Brain pericyte (primary cell): ENCODE measurements at regions not wholly inside any gene's neighbourhood (a gene's known extent, or its start where the extent isn't known, plus 50 kb on each side); places are given as distances from the start of the nearest gene placed in this dataset.
"Not testable (repeated sequence)": the region's sequence is repeated elsewhere in the genome, so short reads cannot be mapped to it uniquely, and the experiment has no call there.

Experiments used
- DNase-seq: peaks from one replicate; pipeline ENCODE4 v3.0.0-alpha.2; 2012; ENCODE audit warnings: low read depth, low spot score

GRCh38 chr7:112669306-112669705 is 120.9 kb downstream of the TMEM168 start:
- DNase-seq: no peak

DNA sequence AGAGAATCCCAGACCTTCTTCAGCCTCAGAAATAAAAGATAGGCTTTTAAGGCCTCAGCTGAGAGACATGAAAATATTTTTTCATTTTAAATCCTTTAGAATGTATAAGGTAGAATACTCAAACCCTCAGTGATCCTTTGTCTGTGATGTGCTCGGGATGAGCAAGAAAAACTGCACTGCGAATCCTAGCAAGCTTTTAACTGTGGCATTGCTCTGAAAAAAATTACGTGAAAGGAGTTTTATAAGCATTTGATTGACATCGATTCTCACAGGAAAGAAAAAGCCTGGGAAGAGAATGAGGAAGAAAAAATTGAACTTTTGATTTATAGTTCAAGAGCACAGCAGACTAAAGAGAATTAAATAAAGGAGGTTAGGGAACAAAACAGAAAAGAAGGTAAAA is 120.0 kb downstream of the TMEM168 start:
- DNase-seq: no peak

- DNase-seq: no peak
These were observed 111.6 kb downstream of the TMEM168 start for GRCh38 chr7:112678626-112679025.

GRCh38 chr7:112689466-112690177 is 100.6 kb downstream of the TMEM168 start:
- DNase-seq: not testable (repeated sequence)

DNA sequence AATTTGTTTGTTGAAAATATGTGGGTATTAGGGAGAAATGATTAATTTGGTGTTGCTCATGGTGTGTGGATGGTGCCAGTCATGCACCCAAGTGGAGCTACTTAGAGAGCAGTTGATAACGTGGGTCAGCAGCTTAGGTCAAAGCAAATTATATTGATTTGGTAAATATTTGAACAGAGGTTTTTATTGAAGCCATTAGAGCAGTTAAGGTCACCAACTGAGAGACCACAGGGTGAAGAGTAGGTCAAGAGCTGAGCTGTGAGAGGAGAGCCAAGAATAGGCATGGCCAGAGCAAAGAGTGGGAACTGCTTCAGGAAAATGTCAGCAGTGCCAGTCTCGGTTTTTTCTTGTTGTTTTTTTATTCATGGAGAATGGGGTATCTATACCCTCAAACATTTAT is 97.9 kb downstream of the TMEM168 start:
- no peak for DNase-seq

DNA sequence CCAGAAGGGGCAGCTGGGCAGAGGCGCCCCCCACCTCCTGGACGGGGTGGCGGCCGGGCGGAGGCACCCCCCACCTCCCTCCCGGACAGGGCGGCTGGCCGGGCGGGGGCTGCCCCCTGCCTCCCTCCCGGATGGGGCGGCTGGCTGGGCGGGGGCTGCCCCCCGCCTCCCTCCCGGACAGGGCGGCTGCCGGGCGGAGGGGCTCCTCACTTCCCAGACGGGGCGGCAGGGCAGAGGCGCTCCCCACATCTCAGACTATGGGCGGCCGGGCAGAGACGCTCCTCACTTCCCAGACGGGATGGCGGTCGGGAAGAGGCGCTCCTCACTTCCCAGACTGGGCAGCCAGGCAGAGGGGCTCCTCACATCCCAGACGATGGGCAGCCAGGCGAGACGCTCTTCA is 93.0 kb downstream of the TMEM168 start:
- not testable (repeated sequence) for DNase-seq

DNA sequence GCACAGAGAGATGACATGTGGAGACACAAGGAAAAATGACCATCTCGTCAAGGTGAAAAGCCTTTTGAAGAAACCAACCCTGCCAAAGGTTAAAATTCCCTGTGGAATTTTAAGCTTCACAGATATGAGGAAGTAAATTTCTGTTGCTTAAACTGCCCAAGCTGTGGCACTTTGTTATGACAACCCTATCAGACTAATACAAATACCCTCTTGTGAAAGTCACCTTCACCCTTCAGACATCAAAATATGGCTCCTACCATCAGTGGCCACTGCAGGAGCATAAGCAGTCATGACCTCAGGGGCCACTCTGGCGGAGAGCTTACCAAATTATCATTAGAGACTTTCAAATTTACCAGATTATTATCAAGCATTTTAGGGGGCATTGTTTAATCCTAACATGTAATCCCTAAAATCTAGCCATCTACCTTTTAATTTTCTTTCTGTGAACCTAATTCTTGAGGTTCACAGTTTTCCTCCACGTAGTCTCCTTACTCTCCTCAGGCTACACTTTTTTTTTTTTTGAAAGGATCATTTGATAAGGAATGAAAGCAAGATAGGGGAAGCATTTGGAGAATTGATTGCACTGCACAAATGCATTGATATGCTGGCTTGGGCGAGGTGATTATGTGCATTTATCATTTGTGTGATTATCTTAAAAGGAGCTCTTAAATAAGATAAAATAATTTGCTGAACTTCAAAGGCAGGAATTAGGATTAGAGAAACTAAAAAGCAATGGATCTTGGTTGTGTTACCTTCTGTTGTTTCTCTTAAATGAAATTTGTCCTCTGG is 90.3 kb downstream of the TMEM168 start:
- DNase-seq: no peak

DNA sequence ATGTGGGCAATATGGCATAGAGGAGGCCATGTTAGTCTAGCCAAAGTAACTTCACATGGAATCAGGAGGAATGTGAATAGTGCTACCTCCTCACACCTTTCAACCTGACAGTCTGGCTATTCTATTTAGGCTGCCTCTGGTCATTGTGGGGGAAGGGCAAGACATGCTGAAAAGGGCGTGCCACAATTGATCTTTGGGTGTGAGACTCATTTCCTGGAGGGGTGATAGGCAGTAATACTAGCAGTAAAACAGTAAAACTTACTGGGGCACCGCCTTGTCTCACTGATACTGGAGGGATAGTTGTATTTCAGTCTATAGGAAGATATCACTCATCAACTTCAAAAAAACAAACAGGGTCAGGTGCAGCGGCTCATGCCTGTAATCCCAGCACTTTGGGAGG is 88.7 kb downstream of the TMEM168 start:
- DNase-seq: no peak

GRCh38 chr7:112707655-112708054 is 82.5 kb downstream of the TMEM168 start:
- DNase-seq: no peak

DNA sequence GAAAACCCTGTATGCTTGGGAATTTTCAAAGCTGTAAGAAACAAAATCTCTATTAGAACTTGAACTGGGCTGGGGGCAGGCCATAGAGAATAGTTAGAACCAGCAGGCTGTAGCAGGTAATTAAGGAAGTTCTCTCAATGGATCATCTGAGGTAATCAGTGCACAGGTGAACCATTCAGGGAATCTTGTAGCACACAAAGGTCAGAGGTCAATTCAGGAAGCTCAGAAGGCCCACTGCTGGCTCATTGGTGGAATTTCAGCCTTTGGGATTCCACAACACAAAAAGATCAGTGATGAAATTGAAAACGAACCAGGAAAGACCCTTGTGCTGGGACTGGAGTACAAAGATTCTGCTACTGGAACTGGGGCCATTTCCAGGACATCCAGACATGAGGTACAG is 82.0 kb downstream of the TMEM168 start:
- DNase-seq: no peak
